Heart right ventricle (tissue), 16 donors: ENCODE measurements at regions not wholly inside any gene's neighbourhood (a gene's known extent, or its start where the extent isn't known, plus 50 kb on each side); places are given as distances from the start of the nearest gene placed in this dataset.

Source experiments
- ATAC-seq, 8 donors: fragments of 200-7000 bp; cut with Tn5 transposase; one replicate each; pipeline ENCODE4 v1.9.1; 2020; ENCODE audit warnings: mild to moderate bottlenecking in 8 of 8, moderate library complexity in 8 of 8, moderate number of reproducible peaks in 1 of 8
- DNase-seq, 2 donors: peaks; one replicate each; pipeline ENCODE4 v3.0.0-alpha.2; 2020
- H3K27ac ChIP-seq, 10 donors: fragments of 200-600 bp; sonication (generic) in 2 of 10; one replicate each; pipeline versions ENCODE4 v1.5.0 to v1.8.0; 2020 to 2022; ENCODE audit warnings: mild to moderate bottlenecking in 3 of 10
- H3K27me3 ChIP-seq, 7 donors: fragments of 200-600 bp; one replicate each; pipeline ENCODE4 v1.8.0; 2021 to 2022; ENCODE audit warnings: mild to moderate bottlenecking in 2 of 7
- H3K36me3 ChIP-seq, 9 donors: fragments of 200-600 bp; sonication (generic) in 1 of 9; one replicate each; pipeline versions ENCODE4 v1.5.0 to v1.8.0; 2020 to 2022; ENCODE audit warnings: mild to moderate bottlenecking in 2 of 9
- H3K4me1 ChIP-seq, 9 donors: fragments of 200-600 bp; sonication (generic) in 1 of 9; one replicate each; pipeline versions ENCODE4 v1.5.0 to v1.8.0; 2020 to 2022; ENCODE audit warnings: mild to moderate bottlenecking in 4 of 9
- H3K4me3 ChIP-seq, 10 donors: fragments of 200-600 bp; sonication (generic) in 2 of 10; one replicate each; pipeline versions ENCODE4 v1.5.0 to v1.8.0; 2020 to 2022; ENCODE audit warnings: mild to moderate bottlenecking in 7 of 10, moderate library complexity in 2 of 10
- H3K9me3 ChIP-seq, 11 donors: fragments of 200-600 bp in 10 of 11; sonication (generic) in 2 of 11; one replicate each; pipeline versions ENCODE4 v1.5.0 to v1.8.0; 2013 to 2022; ENCODE audit warnings: mild to moderate bottlenecking in 2 of 11, control low read depth in 1 of 11, moderate library complexity in 1 of 11
- WGBS, 2 donors: extraction: QIAGEN DNeasy Blood & Tissue Kit; methylation state at CpG; one replicate each; pipeline ENCODE4 v1.1.7; 2013; ENCODE audit warnings: inconsistent platforms in 1 of 2; 5-methylcytosine and 5-hydroxymethylcytosine counted together
- intact Hi-C, 10 donors: fragments of 100-400 bp; cut with DNase I; formaldehyde crosslinking; loops; one replicate each; pipeline versions ENCODE4 v1.11.1 to v1.14.2; 2022
- TF ChIP-seq, protein P1 (sequence below), 9 donors: fragments of 200-600 bp; sonication (generic) in 2 of 9; IDR thresholded peaks; one replicate each; pipeline versions ENCODE4 v1.5.0 to v1.8.0; 2021 to 2022; ENCODE audit warnings: antibody characterized with exemption in 9 of 9, mild to moderate bottlenecking in 5 of 9, moderate library complexity in 1 of 9
- donor health status: Arrhythmogenic right ventricular cardiomyopathy.
- donor health status: ischemic (EF 13 %, LVEDD 7.1; RV severe dilation, severe dysfunction).
- donor health status: healthy with polysubstance abuse.
- donor health status: DM: no; HTN: yes; CAD: no.
- donor health status: DM: no; HTN: no; CAD: no.
- donor health status: ischemic (EF 25% LVEDD 6.9; RV normal size, moderate dysfunction).
- donor health status: ischemic (EF 25% LVEDD 5.7; RV mildly dilated, moderate dysfunction).
- donor health status: healthy.
- donor health status: DM: yes; HTN: yes; CAD: no.
- donor health status: Ischemic cardiomyopathy.
- donor health status: ischemic (EF 35%, LVEDD 5.7; RV mildly dilated, moderate dysfunction).
- donor health status: nonischemic (EF 11% LVEDD 7.7; RV severe dilation, severe dysfunction).
- donor health status: DM: yes; HTN: yes; CAD: no.
- donor health status: PGD.
- donor health status: ischemic (EF 29% LVEDD 5.4; RV normal size, mild dysfunction).
- donor health status: nonischemic (EF 23%, LVEDD 6.1; RV moderate dilation, normal function).

GRCh38 chr1:96234299-96234698 lies 487.3 kb upstream of the PTBP2 start:
- TF ChIP-seq, protein P1, sequence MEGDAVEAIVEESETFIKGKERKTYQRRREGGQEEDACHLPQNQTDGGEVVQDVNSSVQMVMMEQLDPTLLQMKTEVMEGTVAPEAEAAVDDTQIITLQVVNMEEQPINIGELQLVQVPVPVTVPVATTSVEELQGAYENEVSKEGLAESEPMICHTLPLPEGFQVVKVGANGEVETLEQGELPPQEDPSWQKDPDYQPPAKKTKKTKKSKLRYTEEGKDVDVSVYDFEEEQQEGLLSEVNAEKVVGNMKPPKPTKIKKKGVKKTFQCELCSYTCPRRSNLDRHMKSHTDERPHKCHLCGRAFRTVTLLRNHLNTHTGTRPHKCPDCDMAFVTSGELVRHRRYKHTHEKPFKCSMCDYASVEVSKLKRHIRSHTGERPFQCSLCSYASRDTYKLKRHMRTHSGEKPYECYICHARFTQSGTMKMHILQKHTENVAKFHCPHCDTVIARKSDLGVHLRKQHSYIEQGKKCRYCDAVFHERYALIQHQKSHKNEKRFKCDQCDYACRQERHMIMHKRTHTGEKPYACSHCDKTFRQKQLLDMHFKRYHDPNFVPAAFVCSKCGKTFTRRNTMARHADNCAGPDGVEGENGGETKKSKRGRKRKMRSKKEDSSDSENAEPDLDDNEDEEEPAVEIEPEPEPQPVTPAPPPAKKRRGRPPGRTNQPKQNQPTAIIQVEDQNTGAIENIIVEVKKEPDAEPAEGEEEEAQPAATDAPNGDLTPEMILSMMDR (IDR thresholded peaks at IDR 0.05): no peak
- H3K27ac ChIP-seq: no peak overlapping the region
- DNase-seq: peak; percentile 9 to 10

DNA sequence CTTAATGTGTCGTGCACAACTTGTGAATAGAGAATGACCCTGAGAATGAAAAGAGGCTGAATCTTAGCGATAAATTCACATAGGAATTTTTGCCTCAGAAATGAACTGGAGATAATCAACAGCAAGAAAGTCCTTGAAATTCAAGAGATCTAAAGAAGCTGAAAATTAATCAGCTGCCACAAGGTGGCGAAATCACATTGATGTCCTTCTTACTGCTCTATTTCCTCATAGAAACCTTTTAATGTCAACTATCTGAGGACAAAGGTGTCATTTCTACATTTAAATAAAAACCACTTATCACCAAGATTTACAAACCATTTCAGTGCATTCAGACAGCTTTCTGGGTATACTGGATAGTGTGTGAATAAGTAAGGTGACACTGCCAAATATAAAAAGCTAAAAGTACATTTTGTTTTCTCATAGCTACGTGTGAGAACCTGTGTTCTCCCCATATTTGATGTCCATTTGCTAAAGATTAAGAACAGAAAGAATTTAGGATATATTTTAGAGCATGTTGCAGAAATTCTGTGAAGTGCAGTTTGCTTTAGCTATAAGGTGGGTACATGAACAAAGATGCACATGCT lies 485.3 kb upstream of the PTBP2 start:
- TF ChIP-seq, protein P1 (IDR thresholded peaks at IDR 0.05): peak in 8 of 9 donors; percentile 18 to 67 (median 56)
- intact Hi-C loops: loop anchor here in 4 of 10 donors (10.0 kb wide), 2 partner anchors 609 to 1819 kb away; no protein-coding TSS in a partner anchor
- DNase-seq (peak in 1 of 2 donors; percentile 16), ATAC-seq (no peak)
- Histone ChIP-seq H3K27ac (no peak overlapping the region), H3K36me3 (no peaks in the 10 kb centered on the region), H3K4me3 (no peak overlapping the region), H3K27me3 (no peaks in the 10 kb centered on the region), H3K4me1 (no peaks in the 10 kb centered on the region), H3K9me3 (no peaks in the 10 kb centered on the region)
- 32 to 35% methylated on average over 4 of the region's 4 CpGs for WGBS, 2 donors

More at GRCh38 chr1:96234299-96234698, 487.3 kb upstream of the PTBP2 start:
- no peaks in the 10 kb centered on the region for H3K36me3 ChIP-seq
- intact Hi-C loops: loop anchor here in 4 of 10 donors (10.0 kb wide), 2 partner anchors 611 to 1821 kb away; no protein-coding TSS in a partner anchor
- WGBS, 2 donors: 25 to 29% methylated on average over 6 of the region's 6 CpGs
- no peaks in the 10 kb centered on the region for H3K4me1 ChIP-seq
- H3K4me3 ChIP-seq: no peak overlapping the region
- no peak for ATAC-seq
- H3K27me3 ChIP-seq: no peaks in the 10 kb centered on the region
- no peaks in the 10 kb centered on the region for H3K9me3 ChIP-seq

- TF ChIP-seq, protein P1 (IDR thresholded peaks at IDR 0.05): no peak
- Histone ChIP-seq H3K36me3 (no peaks in the 10 kb centered on the region), H3K4me3 (no peak overlapping the region), H3K4me1 (no peaks in the 10 kb centered on the region), H3K27ac (no peak overlapping the region), H3K27me3 (no peaks in the 10 kb centered on the region), H3K9me3 (no peaks in the 10 kb centered on the region)
- DNase-seq: no peak
- WGBS, 2 donors: 65 to 68% methylated on average over 4 of the region's 4 CpGs
- intact Hi-C loops: loop anchor here in 4 of 10 donors (10.0 kb wide), 2 partner anchors 606 to 1816 kb away; no protein-coding TSS in a partner anchor
- ATAC-seq: no peak
Observed at GRCh38 chr1:96238426-96238825, 483.2 kb upstream of the PTBP2 start.

- TF ChIP-seq, protein P1 (IDR thresholded peaks at IDR 0.05): no peak
- Histone ChIP-seq H3K4me1 (no peaks in the 10 kb centered on the region), H3K36me3 (no peaks in the 10 kb centered on the region), H3K27ac (no peak overlapping the region), H3K27me3 (no peaks in the 10 kb centered on the region), H3K4me3 (no peak overlapping the region), H3K9me3 (no peaks in the 10 kb centered on the region)
- ATAC-seq (no peak), DNase-seq (no peak)
- intact Hi-C loops: no loop called here
Observed at GRCh38 chr1:96240438-96240837, 481.1 kb upstream of the PTBP2 start.
